BLaER1 treated with 17β-estradiol and CSF1 and Interleukin-3, amounts not matched to agents 10 nM and 100 nM (cell line): ENCODE measurements at regions not wholly inside any gene's neighbourhood (a gene's known extent, or its start where the extent isn't known, plus 50 kb on each side); places are given as distances from the start of the nearest gene placed in this dataset.

Source experiments
- H3K27ac ChIP-seq, 11 experiments: shearing (Covaris generic); formaldehyde crosslinking; 2 replicates each; pipeline ENCODE4 v1.8.1; 2022
- H3K27me3 ChIP-seq, 11 experiments: shearing (Covaris generic); formaldehyde crosslinking; 2 replicates each; pipeline ENCODE4 v1.8.1; 2022
- H3K36me3 ChIP-seq, 11 experiments: shearing (Covaris generic); formaldehyde crosslinking; 2 replicates each; pipeline ENCODE4 v1.8.1; 2022
- H3K4me1 ChIP-seq, 10 experiments: shearing (Covaris generic); formaldehyde crosslinking; 2 replicates each; pipeline ENCODE4 v1.8.1; 2022
- H3K4me2 ChIP-seq, 11 experiments: shearing (Covaris generic); formaldehyde crosslinking; 2 replicates each; pipeline ENCODE4 v1.8.1; 2022
- H3K4me3 ChIP-seq, 10 experiments: shearing (Covaris generic); formaldehyde crosslinking; 2 replicates each; pipeline ENCODE4 v1.8.1; 2022
- H3K9ac ChIP-seq, 11 experiments: shearing (Covaris generic); formaldehyde crosslinking; 2 replicates each; pipeline ENCODE4 v1.8.1; 2022
- H3K9me3 ChIP-seq, 11 experiments: shearing (Covaris generic); formaldehyde crosslinking; replicated peaks in 1 of 11; 2 replicates each; pipeline ENCODE4 v1.8.1; 2022
- H4K20me1 ChIP-seq, 11 experiments: shearing (Covaris generic); formaldehyde crosslinking; 2 replicates each; pipeline ENCODE4 v1.8.1; 2022
- Cebpa-rat ChIP-seq, 11 experiments: shearing (Covaris generic); IDR thresholded peaks; 2 replicates each; pipeline ENCODE4 v1.8.1; 2022

DNA sequence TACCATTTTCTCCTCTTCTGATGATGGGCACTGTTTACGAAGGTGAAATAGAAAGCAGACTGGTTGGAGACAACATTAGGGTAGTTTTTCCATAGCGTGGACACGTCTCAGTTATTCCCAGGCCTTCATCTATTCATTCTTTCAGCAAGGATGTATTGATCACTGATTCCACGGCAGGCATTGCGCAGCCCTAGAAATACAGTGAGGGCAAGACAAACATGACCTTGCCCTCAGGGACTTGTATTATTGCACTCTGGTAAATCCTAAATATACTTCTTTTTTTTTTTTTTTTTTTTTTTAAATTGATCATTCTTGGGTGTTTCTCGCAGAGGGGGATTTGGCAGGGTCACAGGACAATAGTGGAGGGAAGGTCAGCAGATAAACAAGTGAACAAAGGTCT lies 167.3 kb upstream of the SPRED2 start:
- H3K4me3 ChIP-seq = no peak overlapping the region
- no peaks in the 10 kb centered on the region for H3K36me3 ChIP-seq
- H3K4me2 ChIP-seq = no peak overlapping the region
- H4K20me1 ChIP-seq = no peaks in the 10 kb centered on the region
- H3K4me1 ChIP-seq = peaks cover 7 to 10% (median 8%) of the 10 kb centered on the region in 10 experiments
- no peak for TF ChIP-seq Cebpa-rat (IDR thresholded peaks at IDR 0.05)
- no peaks in the 10 kb centered on the region for H3K27me3 ChIP-seq
- peaks cover 0 to 6% (median 5%) of the 10 kb centered on the region in 11 experiments; a peak in 10 of 22 replicates for H3K9me3 ChIP-seq
- no peak overlapping the region for H3K9ac ChIP-seq
- no peak overlapping the region for H3K27ac ChIP-seq

DNA sequence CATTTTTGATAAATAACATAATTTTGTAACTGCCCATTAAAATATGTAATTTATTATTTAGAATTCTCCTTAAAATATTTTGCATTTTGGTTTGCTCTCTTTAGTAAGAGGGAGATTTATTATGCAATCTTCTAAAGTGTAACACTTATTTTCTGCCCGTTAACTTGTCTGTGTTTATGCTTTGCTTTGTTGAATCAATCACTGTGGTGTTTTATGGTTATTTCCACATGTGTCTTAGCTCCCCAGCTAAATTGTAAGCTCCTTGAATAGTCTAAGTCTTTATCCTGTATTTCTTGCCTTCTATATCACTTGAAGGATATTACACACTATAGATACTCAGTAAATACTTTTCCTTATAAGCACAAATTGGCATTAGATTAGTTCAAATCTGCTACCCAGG lies 166.6 kb upstream of the SPRED2 start:
- H3K4me3 ChIP-seq = no peak overlapping the region
- no peaks in the 10 kb centered on the region for H3K36me3 ChIP-seq
- H3K9ac ChIP-seq = no peak overlapping the region
- no peak overlapping the region for H3K4me2 ChIP-seq
- no peaks in the 10 kb centered on the region for H3K27me3 ChIP-seq
- peaks cover 0 to 13% (median 9%) of the 10 kb centered on the region in 11 experiments; a peak in 11 of 22 replicates for H3K9me3 ChIP-seq
- no peak for TF ChIP-seq Cebpa-rat (IDR thresholded peaks at IDR 0.05)
- no peak overlapping the region for H3K27ac ChIP-seq
- no peaks in the 10 kb centered on the region for H4K20me1 ChIP-seq
- H3K4me1 ChIP-seq = peaks cover under 1 to 3% (median 1%) of the 10 kb centered on the region in 10 experiments; a peak in 12 of 20 replicates

GRCh38 chr2:65598264-65598663 lies 165.9 kb upstream of the SPRED2 start:
- H3K27me3 ChIP-seq = no peaks in the 10 kb centered on the region

GRCh38 chr2:65595630-65596029 lies 163.2 kb upstream of the SPRED2 start:
- TF ChIP-seq Cebpa-rat (IDR thresholded peaks at IDR 0.05) = no peak
- no peak overlapping the region for H3K9ac ChIP-seq
- H4K20me1 ChIP-seq = no peaks in the 10 kb centered on the region

More at GRCh38 chr2:65598264-65598663, 165.9 kb upstream of the SPRED2 start:
- Histone ChIP-seq H3K27ac (no peak overlapping the region), H3K4me1 (no peaks in the 10 kb centered on the region), H3K9ac (no peak overlapping the region), H3K4me2 (no peak overlapping the region), H3K9me3 (peaks cover 0 to 16% (median 9%) of the 10 kb centered on the region in 11 experiments; a peak in 11 of 22 replicates), H4K20me1 (no peaks in the 10 kb centered on the region), H3K4me3 (no peak overlapping the region), H3K36me3 (no peaks in the 10 kb centered on the region)
- TF ChIP-seq Cebpa-rat (IDR thresholded peaks at IDR 0.05) = no peak

GRCh38 chr2:65594150-65594549 lies 161.8 kb upstream of the SPRED2 start:
- Histone ChIP-seq H4K20me1 (no peaks in the 10 kb centered on the region), H3K4me1 (no peaks in the 10 kb centered on the region), H3K27ac (no peak overlapping the region), H3K9ac (no peak overlapping the region), H3K4me3 (no peak overlapping the region), H3K4me2 (no peak overlapping the region), H3K27me3 (no peaks in the 10 kb centered on the region), H3K36me3 (no peaks in the 10 kb centered on the region), H3K9me3 (peaks cover 0 to 16% (median 9%) of the 10 kb centered on the region in 11 experiments; a peak in 11 of 22 replicates)
- no peak for TF ChIP-seq Cebpa-rat (IDR thresholded peaks at IDR 0.05)

More at GRCh38 chr2:65595630-65596029, 163.2 kb upstream of the SPRED2 start:
- Histone ChIP-seq H3K4me2 (no peak overlapping the region), H3K27me3 (no peaks in the 10 kb centered on the region), H3K36me3 (no peaks in the 10 kb centered on the region), H3K9me3 (peaks cover 0 to 16% (median 9%) of the 10 kb centered on the region in 11 experiments; a peak in 11 of 22 replicates), H3K4me1 (no peaks in the 10 kb centered on the region), H3K4me3 (no peak overlapping the region), H3K27ac (no peak overlapping the region)

DNA sequence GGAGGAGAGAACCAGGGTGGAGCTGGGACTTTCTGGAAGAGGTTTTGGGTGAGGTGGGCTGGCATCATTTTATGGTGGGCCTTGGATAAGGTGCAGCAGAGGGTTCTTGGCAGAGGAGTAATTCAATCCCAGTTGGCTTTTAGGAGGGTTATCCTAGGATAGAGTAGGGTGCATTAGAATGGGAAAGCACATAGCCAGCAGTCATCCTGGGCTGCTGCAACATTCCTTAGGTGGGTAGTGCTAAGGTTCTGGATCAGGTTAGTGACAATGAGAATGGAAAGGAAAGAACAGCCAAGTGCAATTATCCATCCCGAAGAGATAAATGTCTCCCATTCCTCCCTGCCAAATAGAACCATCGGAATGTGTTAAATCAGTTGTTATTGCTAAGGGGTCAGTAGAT lies 157.3 kb upstream of the SPRED2 start:
- Histone ChIP-seq H3K9ac (no peak overlapping the region), H3K4me2 (no peak overlapping the region), H3K27ac (no peak overlapping the region), H3K27me3 (no peaks in the 10 kb centered on the region), H3K4me3 (no peak overlapping the region), H3K36me3 (no peaks in the 10 kb centered on the region), H3K9me3 (peaks cover 0 to 9% (median 3%) of the 10 kb centered on the region in 11 experiments; a peak in 11 of 22 replicates), H4K20me1 (no peaks in the 10 kb centered on the region), H3K4me1 (no peaks in the 10 kb centered on the region)
- no peak for TF ChIP-seq Cebpa-rat (IDR thresholded peaks at IDR 0.05)

DNA sequence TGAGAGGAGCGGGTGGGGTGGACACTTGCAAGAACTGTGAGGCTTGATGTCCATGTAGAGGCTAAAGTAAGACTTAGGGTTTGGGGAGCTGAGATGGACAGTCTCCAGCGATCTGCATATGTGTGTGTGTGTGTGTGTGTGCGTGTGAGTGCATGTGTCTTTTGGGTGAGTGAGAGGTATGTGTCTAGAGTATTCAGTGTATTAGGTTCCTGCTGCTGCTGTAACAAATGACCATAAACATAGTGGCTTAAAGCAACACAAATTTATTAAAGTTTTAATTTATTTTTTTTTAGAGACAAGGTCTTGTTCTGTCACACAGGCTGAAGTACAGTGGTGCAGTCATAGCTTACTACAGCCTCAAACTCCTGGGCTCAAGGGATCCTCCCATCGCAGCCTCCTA lies 155.4 kb upstream of the SPRED2 start:
- Histone ChIP-seq H3K4me3 (no peak overlapping the region), H3K4me1 (no peaks in the 10 kb centered on the region), H3K9me3 (no peaks in the 10 kb centered on the region; a peak in 1 of 22 replicates), H3K4me2 (no peak overlapping the region), H4K20me1 (no peaks in the 10 kb centered on the region), H3K27ac (no peak overlapping the region), H3K27me3 (no peaks in the 10 kb centered on the region), H3K9ac (no peak overlapping the region), H3K36me3 (no peaks in the 10 kb centered on the region)
- no peak for TF ChIP-seq Cebpa-rat (IDR thresholded peaks at IDR 0.05)

GRCh38 chr2:65586516-65586915 lies 154.1 kb upstream of the SPRED2 start:
- no peaks in the 10 kb centered on the region; a peak in 2 of 22 replicates for H3K9me3 ChIP-seq
- no peaks in the 10 kb centered on the region for H3K4me1 ChIP-seq
- H3K4me3 ChIP-seq = no peak overlapping the region
- H3K9ac ChIP-seq = no peak overlapping the region
- no peak overlapping the region for H3K27ac ChIP-seq
- H3K4me2 ChIP-seq = no peak overlapping the region
- H4K20me1 ChIP-seq = no peaks in the 10 kb centered on the region
- TF ChIP-seq Cebpa-rat (IDR thresholded peaks at IDR 0.05) = no peak
- no peaks in the 10 kb centered on the region for H3K36me3 ChIP-seq
- no peaks in the 10 kb centered on the region for H3K27me3 ChIP-seq

- no peak overlapping the region for H3K9ac ChIP-seq
- H3K9me3 ChIP-seq = no peaks in the 10 kb centered on the region; a peak in 2 of 22 replicates
Measured at GRCh38 chr2:65583061-65583460, 150.7 kb upstream of the SPRED2 start.

DNA sequence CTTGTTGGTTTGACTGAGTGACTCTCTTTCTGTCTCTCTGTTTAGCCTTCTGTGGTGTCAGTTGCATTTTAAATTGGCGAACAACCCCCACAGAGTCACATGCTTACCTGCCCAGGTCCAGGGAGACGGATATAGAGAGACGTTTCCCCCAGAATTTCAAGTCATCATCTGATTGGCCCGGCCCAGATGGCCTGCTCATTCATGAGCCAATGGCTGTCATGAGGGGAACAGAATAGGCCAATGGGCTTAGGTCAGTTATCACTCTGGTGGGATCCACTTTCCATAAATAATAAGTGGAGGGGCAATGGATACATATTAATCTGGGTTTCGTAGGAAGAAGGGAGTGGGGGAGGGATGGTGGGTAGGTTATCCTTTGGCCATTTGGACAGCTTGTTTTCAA lies 150.0 kb upstream of the SPRED2 start:
- no peak overlapping the region for H3K9ac ChIP-seq
- H3K4me1 ChIP-seq = peaks cover 0 to 3% (median 0%) of the 10 kb centered on the region in 10 experiments; a peak in 6 of 20 replicates
- H4K20me1 ChIP-seq = no peaks in the 10 kb centered on the region
- H3K27ac ChIP-seq = no peak overlapping the region
- H3K4me3 ChIP-seq = no peak overlapping the region
- H3K36me3 ChIP-seq = no peaks in the 10 kb centered on the region
- no peak overlapping the region for H3K4me2 ChIP-seq
- no peaks in the 10 kb centered on the region; a peak in 1 of 22 replicates for H3K9me3 ChIP-seq
- TF ChIP-seq Cebpa-rat (IDR thresholded peaks at IDR 0.05) = no peak
- no peaks in the 10 kb centered on the region for H3K27me3 ChIP-seq

More at GRCh38 chr2:65583061-65583460, 150.7 kb upstream of the SPRED2 start:
- no peak for TF ChIP-seq Cebpa-rat (IDR thresholded peaks at IDR 0.05)
- H3K27ac ChIP-seq = no peak overlapping the region
- H3K4me3 ChIP-seq = no peak overlapping the region
- no peaks in the 10 kb centered on the region for H3K36me3 ChIP-seq
- no peaks in the 10 kb centered on the region for H4K20me1 ChIP-seq
- no peaks in the 10 kb centered on the region for H3K27me3 ChIP-seq
- no peak overlapping the region for H3K4me2 ChIP-seq
- no peaks in the 10 kb centered on the region for H3K4me1 ChIP-seq
